Cardiac muscle cell (in vitro differentiated cells and primary cell): ENCODE measurements at regions not wholly inside any gene's neighbourhood (a gene's known extent, or its start where the extent isn't known, plus 50 kb on each side); places are given as distances from the start of the nearest gene placed in this dataset.

Experiments used
- DNase-seq, 2 donors: peaks; one replicate each; pipeline versions ENCODE4 v3.0.0 to v3.0.0-alpha.2; 2010 to 2017; ENCODE audit warnings: low read depth in 1 of 2, low spot score in 1 of 2
- H3K27ac ChIP-seq: fragments of 200-600 bp; sonication (generic); 2 replicates; pipeline ENCODE4 v1.5.1; 2016
- H3K27me3 ChIP-seq: fragments of 200-600 bp; sonication (generic); 2 replicates; pipeline ENCODE4 v1.6.0; 2016; ENCODE audit warnings: control low read depth
- H3K36me3 ChIP-seq: fragments of 200-600 bp; sonication (generic); 2 replicates; pipeline ENCODE4 v1.5.1; 2016; ENCODE audit warnings: control low read depth
- H3K4me1 ChIP-seq: fragments of 200-600 bp; sonication (generic); 2 replicates; pipeline ENCODE4 v1.8.1; 2017; ENCODE audit warnings: low read depth, mild to moderate bottlenecking, mixed run types
- H3K4me3 ChIP-seq: fragments of 200-600 bp; sonication (generic); 2 replicates; pipeline ENCODE4 v1.5.1; 2016; ENCODE audit warnings: mild to moderate bottlenecking
- H3K9me3 ChIP-seq: fragments of 200-600 bp; sonication (generic); 2 replicates; pipeline ENCODE4 v1.5.1; 2017; ENCODE audit warnings: low read depth, mild to moderate bottlenecking, control low read depth
- TF ChIP-seq, protein P1 (sequence below): IDR thresholded peaks from 2 replicates; pipeline ENCODE4 v1.5.1; 2012; ENCODE audit warnings: low read depth, mild to moderate bottlenecking, low read length

DNA sequence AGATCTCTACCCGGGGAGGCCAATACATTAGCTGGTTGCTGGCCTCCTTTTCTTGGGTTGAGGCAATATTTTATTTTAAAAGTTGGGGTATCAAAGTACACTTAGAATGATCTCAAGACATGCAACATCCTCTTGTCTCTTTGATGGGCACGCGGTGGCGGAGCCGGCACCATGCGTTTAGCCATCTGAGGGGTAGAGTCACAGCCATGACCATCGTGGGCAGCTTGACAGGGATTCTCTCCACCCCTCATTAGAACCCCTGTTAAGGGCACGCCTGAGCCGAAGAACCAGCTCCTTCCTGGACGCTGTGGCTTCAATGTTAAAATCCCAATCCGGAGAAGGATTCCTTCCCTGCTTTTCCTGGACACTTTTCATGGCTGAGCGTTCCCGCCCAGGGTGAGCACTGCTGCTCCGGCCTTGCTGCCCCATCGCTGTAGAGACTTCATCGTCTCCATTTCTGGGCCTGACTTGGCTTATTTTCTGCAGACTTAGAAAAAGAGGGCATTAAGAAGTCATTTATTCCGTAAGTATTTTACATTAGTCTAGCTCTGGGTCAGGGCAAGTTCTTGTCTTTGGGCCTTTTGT lies 142.7 kb upstream of the CDH4 start:
- DNase-seq = no peak
- no peaks in the 10 kb centered on the region for H3K27me3 ChIP-seq
- H3K9me3 ChIP-seq = no peaks in the 10 kb centered on the region
- H3K4me1 ChIP-seq = no peaks in the 10 kb centered on the region
- H3K4me3 ChIP-seq = no peak overlapping the region
- H3K36me3 ChIP-seq = no peaks in the 10 kb centered on the region
- TF ChIP-seq, protein P1, sequence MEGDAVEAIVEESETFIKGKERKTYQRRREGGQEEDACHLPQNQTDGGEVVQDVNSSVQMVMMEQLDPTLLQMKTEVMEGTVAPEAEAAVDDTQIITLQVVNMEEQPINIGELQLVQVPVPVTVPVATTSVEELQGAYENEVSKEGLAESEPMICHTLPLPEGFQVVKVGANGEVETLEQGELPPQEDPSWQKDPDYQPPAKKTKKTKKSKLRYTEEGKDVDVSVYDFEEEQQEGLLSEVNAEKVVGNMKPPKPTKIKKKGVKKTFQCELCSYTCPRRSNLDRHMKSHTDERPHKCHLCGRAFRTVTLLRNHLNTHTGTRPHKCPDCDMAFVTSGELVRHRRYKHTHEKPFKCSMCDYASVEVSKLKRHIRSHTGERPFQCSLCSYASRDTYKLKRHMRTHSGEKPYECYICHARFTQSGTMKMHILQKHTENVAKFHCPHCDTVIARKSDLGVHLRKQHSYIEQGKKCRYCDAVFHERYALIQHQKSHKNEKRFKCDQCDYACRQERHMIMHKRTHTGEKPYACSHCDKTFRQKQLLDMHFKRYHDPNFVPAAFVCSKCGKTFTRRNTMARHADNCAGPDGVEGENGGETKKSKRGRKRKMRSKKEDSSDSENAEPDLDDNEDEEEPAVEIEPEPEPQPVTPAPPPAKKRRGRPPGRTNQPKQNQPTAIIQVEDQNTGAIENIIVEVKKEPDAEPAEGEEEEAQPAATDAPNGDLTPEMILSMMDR = no peak
- no peak overlapping the region for H3K27ac ChIP-seq

DNA sequence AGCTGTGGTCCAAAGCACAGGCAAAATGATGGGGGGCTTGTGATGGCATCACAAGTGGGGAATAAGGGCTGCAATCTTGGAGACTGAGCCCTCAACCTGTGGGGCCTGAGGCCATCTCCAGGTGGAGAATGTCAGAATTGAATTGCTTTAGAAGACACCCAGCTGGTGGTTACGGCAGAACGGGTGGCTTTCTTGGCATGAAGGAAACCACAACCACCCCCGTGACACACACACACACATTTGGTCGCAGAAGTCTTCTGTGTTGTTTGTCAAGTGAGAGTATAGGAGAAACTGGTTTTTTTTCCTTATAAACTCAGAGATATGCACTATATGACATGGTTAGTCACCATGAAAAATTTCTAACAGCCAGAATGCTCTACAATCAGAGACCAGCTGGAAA lies 139.5 kb upstream of the CDH4 start:
- H3K9me3 ChIP-seq = no peaks in the 10 kb centered on the region
- no peaks in the 10 kb centered on the region for H3K36me3 ChIP-seq
- H3K4me1 ChIP-seq = peaks cover 9% of the 10 kb centered on the region
- TF ChIP-seq, protein P1 = no peak
- no peaks in the 10 kb centered on the region for H3K27me3 ChIP-seq
- no peak overlapping the region for H3K27ac ChIP-seq
- no peak overlapping the region for H3K4me3 ChIP-seq
- DNase-seq = no peak

DNA sequence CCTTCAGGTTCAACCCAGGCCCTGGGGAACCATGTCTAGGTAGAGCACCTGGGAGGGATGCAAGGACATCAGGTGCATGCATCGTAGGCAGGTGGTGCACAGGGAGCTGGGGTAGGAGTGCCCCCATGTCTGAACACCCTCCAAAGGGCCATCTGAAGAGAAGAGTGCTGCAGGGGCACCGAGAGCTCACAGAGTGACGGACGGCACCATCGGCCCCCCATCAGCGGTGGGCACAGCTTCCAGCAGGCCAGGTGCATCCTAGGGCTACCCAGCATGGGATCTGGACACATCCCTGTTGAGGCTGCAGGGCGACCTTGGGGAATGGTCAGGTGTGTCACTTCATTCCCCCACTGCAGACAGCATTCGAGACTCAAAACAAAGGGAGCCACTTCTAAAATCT lies 138.3 kb upstream of the CDH4 start:
- TF ChIP-seq, protein P1 = no peak
- no peaks in the 10 kb centered on the region for H3K36me3 ChIP-seq
- H3K4me3 ChIP-seq = no peak overlapping the region
- H3K9me3 ChIP-seq = no peaks in the 10 kb centered on the region
- H3K4me1 ChIP-seq = peaks cover 9% of the 10 kb centered on the region
- H3K27me3 ChIP-seq = no peaks in the 10 kb centered on the region
- H3K27ac ChIP-seq = no peak overlapping the region
- DNase-seq = no peak

DNA sequence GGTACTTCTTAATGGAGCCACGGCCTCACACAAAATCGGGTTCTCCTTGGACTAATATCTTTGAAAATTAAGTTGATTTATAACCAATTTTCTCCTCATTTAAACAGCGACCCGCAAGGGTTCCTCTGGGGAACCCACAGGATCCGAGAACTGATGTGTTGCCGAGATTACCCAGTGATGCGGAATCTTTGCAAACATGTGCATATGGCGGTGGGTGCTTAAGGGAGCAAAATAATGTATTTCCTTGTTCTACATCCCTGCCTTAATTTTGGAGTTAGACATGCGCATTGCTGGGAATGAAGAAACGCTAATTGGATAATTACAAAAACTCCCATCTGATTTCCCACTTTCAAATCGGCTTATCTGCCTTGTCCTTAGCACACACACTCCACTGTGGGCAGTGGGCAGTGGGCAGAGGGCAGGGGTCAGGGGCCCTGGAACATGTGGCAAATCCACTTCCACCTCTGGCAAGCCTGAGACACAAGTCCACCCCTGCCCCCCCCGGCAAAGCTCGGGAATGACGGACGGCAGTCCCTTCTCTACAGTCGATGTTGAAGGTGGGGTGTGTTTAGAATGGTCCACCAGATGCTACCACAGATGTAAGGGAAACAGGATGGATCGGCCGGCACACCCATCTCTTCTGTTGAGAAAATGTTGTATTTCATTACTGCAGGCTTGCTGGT lies 137.4 kb upstream of the CDH4 start:
- TF ChIP-seq, protein P1 = no peak
- Histone ChIP-seq H3K4me3 (no peak overlapping the region), H3K36me3 (no peaks in the 10 kb centered on the region), H3K27ac (no peak overlapping the region), H3K9me3 (no peaks in the 10 kb centered on the region), H3K27me3 (no peaks in the 10 kb centered on the region), H3K4me1 (peaks cover 11% of the 10 kb centered on the region)
- no peak for DNase-seq

DNA sequence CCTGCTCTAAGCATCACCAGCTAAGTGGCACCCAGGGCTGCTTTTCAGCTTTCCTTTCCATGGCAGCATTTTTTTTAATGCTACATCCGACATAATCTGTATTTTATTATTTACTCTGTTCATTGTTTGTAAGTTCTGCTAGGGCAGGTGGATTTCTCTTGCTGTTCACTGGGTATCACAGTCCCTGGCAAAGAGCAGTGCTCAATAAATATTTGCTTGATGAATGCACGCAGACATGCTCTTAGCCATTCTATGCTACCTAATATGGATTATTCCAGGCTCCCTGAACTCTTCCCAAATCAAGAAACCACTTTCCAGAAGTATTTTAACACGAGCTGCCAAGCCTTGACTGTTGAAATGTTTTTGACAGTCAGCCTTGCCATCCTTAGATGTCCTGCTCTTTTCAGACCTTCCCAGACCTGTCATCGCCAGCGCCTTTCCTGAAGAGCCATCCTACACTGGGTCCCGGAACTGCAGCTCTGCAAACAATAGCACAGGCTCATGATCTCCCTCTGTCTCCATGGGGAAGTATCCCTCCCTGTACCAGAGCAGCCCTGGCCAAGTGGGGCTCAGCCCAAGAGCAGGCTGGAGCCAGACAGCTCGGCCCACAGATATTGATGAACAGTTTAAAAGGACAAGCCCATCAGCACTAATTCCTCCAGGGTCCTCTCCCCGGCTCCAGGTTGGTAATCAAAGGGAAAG lies 136.5 kb upstream of the CDH4 start:
- Histone ChIP-seq H3K4me3 (no peak overlapping the region), H3K27ac (no peak overlapping the region), H3K9me3 (no peaks in the 10 kb centered on the region), H3K36me3 (no peaks in the 10 kb centered on the region), H3K27me3 (no peaks in the 10 kb centered on the region), H3K4me1 (peaks cover 20% of the 10 kb centered on the region)
- TF ChIP-seq, protein P1 = no peak
- DNase-seq = peak in 1 of 2 donors; percentile 61
